ENCODE measurements at regions not wholly inside any gene's neighbourhood (a gene's known extent, or its start where the extent isn't known, plus 50 kb on each side); places are given as distances from the start of the nearest gene placed in this dataset.

GRCh38 chr7:69518705-69519077, 79.6 kb upstream of the AUTS2 start:
- TF ChIP-seq CTCF (IDR thresholded peaks at IDR 0.05) = no peak
- no peak for ATAC-seq
- no peak for DNase-seq
- H3K4me1 ChIP-seq = no peaks in the 10 kb centered on the region
- H3K27ac ChIP-seq = no peak overlapping the region
- H3K27me3 ChIP-seq (ENCODE audit: low read depth) = no peaks in the 10 kb centered on the region
- intact Hi-C loops (cut with DNase I) = no loop called here
- no peaks in the 10 kb centered on the region for H3K9me3 ChIP-seq
- no peaks in the 10 kb centered on the region for H3K36me3 ChIP-seq
- H3K4me3 ChIP-seq = no peak overlapping the region

DNA sequence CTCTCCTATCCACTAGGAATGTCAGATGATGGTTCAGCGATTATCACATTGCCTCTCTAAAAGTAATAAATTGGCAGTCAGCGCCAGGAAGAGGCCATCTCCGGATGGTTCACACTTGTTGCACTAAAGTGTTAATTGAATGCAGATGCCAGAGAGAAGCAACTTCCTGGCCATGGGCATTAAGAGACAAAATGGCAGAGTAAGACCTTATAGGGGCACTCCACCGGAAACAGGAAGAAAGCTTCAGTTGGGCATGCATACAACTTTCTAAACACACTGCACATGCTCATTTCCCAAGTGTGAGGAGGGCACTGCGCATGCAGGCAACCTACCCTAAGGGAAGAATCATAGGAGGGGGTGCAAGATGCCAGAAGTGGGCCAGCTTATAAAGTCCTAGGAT, 71.7 kb upstream of the AUTS2 start:
- no peaks in the 10 kb centered on the region for H3K36me3 ChIP-seq
- no peaks in the 10 kb centered on the region for H3K9me3 ChIP-seq
- TF ChIP-seq CTCF (IDR thresholded peaks at IDR 0.05) = no peak
- ATAC-seq (no peak), DNase-seq (no peak)
- H3K4me3 ChIP-seq = no peak overlapping the region
- intact Hi-C loops (cut with DNase I) = no loop called here
- no peak overlapping the region for H3K27ac ChIP-seq
- no peaks in the 10 kb centered on the region for H3K4me1 ChIP-seq
- H3K27me3 ChIP-seq (ENCODE audit: low read depth) = no peaks in the 10 kb centered on the region

DNA sequence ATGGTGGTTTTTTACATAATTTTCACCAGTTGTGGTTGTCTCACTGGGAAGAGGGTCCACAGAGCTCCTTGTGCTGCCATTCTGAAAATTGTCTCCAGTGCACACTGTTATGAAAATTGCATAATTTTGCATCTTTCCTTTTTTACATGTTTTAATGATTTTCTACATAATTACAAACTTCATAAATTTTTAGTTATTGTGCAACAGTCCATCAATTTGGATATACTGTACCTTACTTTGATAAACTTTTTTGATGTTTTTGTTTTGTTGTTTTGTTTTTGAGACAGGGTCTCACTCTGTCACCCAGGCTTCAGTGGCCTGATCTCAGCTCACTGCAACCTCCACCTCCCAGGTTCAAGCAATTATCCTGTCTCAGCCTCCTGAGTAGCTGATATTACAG, 70.6 kb upstream of the AUTS2 start:
- intact Hi-C loops (cut with DNase I) = no loop called here
- Histone ChIP-seq H3K4me1 (no peaks in the 10 kb centered on the region), H3K4me3 (no peak overlapping the region), H3K9me3 (no peaks in the 10 kb centered on the region), H3K27me3 (ENCODE audit: low read depth) (no peaks in the 10 kb centered on the region), H3K36me3 (no peaks in the 10 kb centered on the region), H3K27ac (no peak overlapping the region)
- DNase-seq (no peak), ATAC-seq (no peak)
- no peak for TF ChIP-seq CTCF (IDR thresholded peaks at IDR 0.05)

GRCh38 chr7:69531050-69531449, 67.2 kb upstream of the AUTS2 start:
- Histone ChIP-seq H3K27me3 (ENCODE audit: low read depth) (no peaks in the 10 kb centered on the region), H3K4me1 (no peaks in the 10 kb centered on the region), H3K27ac (no peak overlapping the region), H3K36me3 (no peaks in the 10 kb centered on the region), H3K4me3 (no peak overlapping the region), H3K9me3 (no peaks in the 10 kb centered on the region)
- ATAC-seq = no peak
- intact Hi-C loops (cut with DNase I) = no loop called here
- TF ChIP-seq CTCF (IDR thresholded peaks at IDR 0.05) = no peak
- no peak for DNase-seq

GRCh38 chr7:69534461-69535041, 63.7 kb upstream of the AUTS2 start:
- intact Hi-C loops (cut with DNase I) = no loop called here
- H3K4me3 ChIP-seq = no peak overlapping the region
- DNase-seq (no peak), ATAC-seq (no peak)
- no peak overlapping the region for H3K27ac ChIP-seq
- TF ChIP-seq CTCF (IDR thresholded peaks at IDR 0.05) = no peak
- H3K9me3 ChIP-seq = no peaks in the 10 kb centered on the region
- H3K27me3 ChIP-seq (ENCODE audit: low read depth) = no peaks in the 10 kb centered on the region
- H3K4me1 ChIP-seq = no peaks in the 10 kb centered on the region
- no peaks in the 10 kb centered on the region for H3K36me3 ChIP-seq

GRCh38 chr7:69537691-69538090, 60.6 kb upstream of the AUTS2 start:
- intact Hi-C loops (cut with DNase I) = no loop called here
- no peaks in the 10 kb centered on the region for H3K27me3 ChIP-seq (ENCODE audit: low read depth)
- DNase-seq (no peak), ATAC-seq (no peak)
- peaks cover 5% of the 10 kb centered on the region for H3K9me3 ChIP-seq
- no peak overlapping the region for H3K4me3 ChIP-seq
- no peak for TF ChIP-seq CTCF (IDR thresholded peaks at IDR 0.05)
- no peak overlapping the region for H3K27ac ChIP-seq
- no peaks in the 10 kb centered on the region for H3K4me1 ChIP-seq
- no peaks in the 10 kb centered on the region for H3K36me3 ChIP-seq

Measured in lower lobe of right lung (tissue), 2 donors.